ENCODE measurements at regions not wholly inside any gene's neighbourhood (a gene's known extent, or its start where the extent isn't known, plus 50 kb on each side); places are given as distances from the start of the nearest gene placed in this dataset.

DNA sequence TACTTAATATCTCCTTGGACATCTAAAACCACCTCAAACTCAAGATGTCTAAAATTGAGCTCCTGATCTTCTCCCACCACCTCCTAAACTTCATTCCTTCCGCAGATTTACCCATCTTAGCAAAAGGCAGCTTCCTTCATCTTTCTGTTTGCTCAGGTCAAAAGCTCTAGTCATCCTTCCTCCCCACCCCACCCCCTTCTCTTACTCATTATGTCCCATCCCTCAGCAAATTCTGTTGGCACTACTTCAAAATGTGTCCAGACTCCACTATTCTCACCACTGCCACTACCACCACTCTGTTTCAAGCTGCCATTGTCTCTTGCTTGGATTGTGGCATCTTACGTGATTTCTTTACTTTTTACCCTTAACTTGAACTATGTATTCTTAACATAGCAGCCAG lies 59.2 kb upstream of the ZDHHC17 start:
- no peak for DNase-seq (ENCODE audit: extremely low read depth, low read depth, low spot score)

GRCh38 chr12:76706101-76706500 lies 57.8 kb upstream of the ZDHHC17 start:
- DNase-seq (ENCODE audit: extremely low read depth, low read depth, low spot score) = no peak

DNA sequence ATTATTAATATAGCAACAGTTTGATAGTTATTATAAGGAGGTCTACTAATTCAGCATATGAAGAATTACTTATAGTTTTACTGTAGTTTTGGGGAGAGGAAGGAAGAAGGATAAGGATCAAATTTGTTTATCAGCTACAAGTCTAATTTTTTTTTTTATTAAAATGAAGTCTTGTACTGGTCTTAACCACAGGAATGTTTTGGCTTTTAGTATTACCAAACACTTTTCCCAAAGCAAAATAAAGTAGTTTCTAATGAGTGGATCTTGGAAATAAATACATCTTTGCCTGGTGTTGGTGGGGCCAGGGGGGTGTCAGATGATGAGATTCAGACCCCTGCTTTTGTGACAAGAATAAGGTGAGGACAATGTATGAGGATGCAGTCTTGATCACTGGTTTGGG lies 57.2 kb upstream of the ZDHHC17 start:
- DNase-seq (ENCODE audit: extremely low read depth, low read depth, low spot score) = no peak

DNA sequence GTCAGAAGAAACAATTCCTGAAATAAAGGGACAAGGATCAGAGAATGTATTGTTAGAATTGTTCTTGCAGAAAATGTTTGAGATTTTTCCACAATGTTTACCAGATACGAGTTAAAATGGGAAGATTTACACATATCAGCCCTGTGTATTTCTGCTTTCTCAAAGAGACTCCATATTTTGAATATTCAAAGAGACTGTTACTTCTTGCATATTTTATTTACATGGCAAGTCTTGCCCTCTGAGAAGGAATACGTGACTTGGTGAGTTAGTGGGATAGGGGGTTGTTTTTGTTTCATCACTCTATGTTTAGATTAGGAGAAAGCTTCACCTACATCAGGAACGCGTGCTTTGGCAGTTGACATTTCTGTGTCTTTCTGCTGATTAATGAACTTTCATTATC lies 56.1 kb upstream of the ZDHHC17 start:
- DNase-seq (ENCODE audit: extremely low read depth, low read depth, low spot score) = no peak

- DNase-seq (ENCODE audit: extremely low read depth, low read depth, low spot score) = no peak
Measured at GRCh38 chr12:76708296-76708695, 55.6 kb upstream of the ZDHHC17 start.

DNA sequence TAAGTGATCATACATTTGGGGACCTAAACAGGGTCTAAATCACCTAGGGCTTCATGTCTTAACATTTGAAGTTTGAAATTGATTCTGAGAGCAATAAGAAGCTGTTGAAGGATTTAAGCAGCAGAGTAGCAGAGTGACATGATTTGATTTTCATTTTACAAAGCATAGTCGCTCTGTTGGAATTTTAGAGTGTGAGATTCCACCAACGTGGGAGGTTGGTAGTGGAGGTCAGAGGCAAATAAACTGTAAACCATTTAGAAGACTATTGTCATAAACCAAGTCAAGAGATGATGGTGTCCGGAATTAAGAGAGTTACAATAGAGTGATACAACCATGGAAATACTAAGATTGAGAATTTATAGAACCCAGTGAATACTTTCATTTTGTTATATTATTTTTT lies 52.7 kb upstream of the ZDHHC17 start:
- no peak for DNase-seq (ENCODE audit: extremely low read depth, low read depth, low spot score)

DNA sequence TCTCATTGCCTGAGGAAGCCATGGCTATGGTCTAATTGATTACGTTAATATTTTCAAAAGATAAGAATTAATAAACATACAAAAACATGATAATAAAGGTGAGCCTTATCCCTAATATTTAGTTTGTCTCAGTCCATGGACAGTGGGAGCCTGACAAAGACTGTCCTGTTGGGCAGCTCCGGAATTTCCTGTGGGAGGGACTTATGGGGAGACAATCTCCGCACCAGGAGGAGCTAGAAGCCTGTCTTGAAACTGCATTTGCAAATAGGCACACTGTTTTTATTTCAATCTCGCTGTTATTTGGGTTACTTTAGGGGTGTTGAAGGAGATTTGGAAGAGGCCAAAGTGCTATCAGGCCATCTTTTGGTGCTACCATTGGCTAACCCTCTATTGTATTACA lies 50.8 kb upstream of the ZDHHC17 start:
- DNase-seq (ENCODE audit: extremely low read depth, low read depth, low spot score) = no peak

DNA sequence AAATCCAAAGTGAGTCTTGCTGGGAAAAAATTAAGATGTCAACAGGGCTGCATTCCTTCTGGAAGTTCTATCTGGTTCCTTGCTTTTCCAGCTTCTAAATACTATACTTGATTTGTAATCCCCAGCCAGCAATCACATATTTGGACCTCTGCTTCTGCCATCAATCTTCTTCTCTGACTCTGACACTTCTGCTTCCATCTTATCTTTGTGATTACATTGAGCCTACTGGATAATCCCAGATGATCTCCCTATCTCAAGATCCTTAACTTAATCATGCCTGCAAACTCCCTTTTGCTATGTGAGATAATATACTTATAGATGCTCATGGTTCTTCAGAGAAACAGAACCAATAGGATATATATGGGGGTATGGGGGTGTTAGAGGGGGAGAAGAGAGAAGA lies 49.9 kb upstream of the ZDHHC17 start:
- DNase-seq (ENCODE audit: extremely low read depth, low read depth, low spot score) = no peak
